IPS-18a (cell line): ENCODE measurements at regions not wholly inside any gene's neighbourhood (a gene's known extent, or its start where the extent isn't known, plus 50 kb on each side); places are given as distances from the start of the nearest gene placed in this dataset.
"Not testable (repeated sequence)": the region's sequence is repeated elsewhere in the genome, so short reads cannot be mapped to it uniquely, and the experiment has no call there.

Experiments
- H3K27ac ChIP-seq: one replicate; pipeline ENCODE4 v1.5.1; 2013; ENCODE audit warnings: low read length
- H3K27me3 ChIP-seq: one replicate; pipeline ENCODE4 v1.6.1; 2013; ENCODE audit warnings: mild to moderate bottlenecking, low read length; ENCODE audit not compliant: control insufficient read depth, insufficient read depth
- H3K36me3 ChIP-seq: one replicate; pipeline ENCODE4 v1.6.1; 2013; ENCODE audit warnings: low read depth, low read length; ENCODE audit not compliant: control insufficient read depth
- H3K4me1 ChIP-seq: one replicate; pipeline ENCODE4 v1.6.1; 2013; ENCODE audit warnings: low read depth, low read length; ENCODE audit not compliant: control insufficient read depth
- H3K4me3 ChIP-seq: one replicate; pipeline ENCODE4 v1.5.1; 2013; ENCODE audit warnings: low read length
- H3K9ac ChIP-seq: one replicate; pipeline ENCODE4 v1.6.1; 2013; ENCODE audit warnings: mild to moderate bottlenecking, low read length, moderate library complexity
- H3K9me3 ChIP-seq: one replicate; pipeline ENCODE4 v1.6.1; 2013; ENCODE audit warnings: low read depth, low read length; ENCODE audit not compliant: control insufficient read depth

DNA sequence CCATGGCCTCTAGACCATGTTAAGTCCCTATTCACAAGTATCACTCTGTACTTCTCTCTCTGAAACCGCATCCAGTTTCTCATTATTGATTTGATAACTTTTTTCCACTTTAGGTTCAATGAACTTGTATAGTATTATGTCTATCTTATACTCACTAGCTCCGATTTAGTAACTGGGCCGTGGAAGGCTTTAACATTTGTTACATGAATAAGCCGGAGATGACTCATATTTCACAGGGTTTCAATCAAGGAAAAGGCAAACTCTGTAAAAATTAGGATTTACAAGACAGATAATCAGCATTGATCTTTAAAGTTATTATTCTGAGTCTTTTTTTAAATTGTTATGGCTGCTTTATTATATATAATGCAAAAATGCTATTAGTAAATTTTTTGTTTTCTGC is 662.2 kb upstream of the CNTN5 start:
- peaks cover under 1% of the 10 kb centered on the region for H3K9me3 ChIP-seq
- no peaks in the 10 kb centered on the region for H3K4me1 ChIP-seq
- H3K27ac ChIP-seq, result no peak overlapping the region
- H3K4me3 ChIP-seq, result no peak overlapping the region
- no peaks in the 10 kb centered on the region for H3K36me3 ChIP-seq
- no peaks in the 10 kb centered on the region for H3K27me3 ChIP-seq
- no peak overlapping the region for H3K9ac ChIP-seq

DNA sequence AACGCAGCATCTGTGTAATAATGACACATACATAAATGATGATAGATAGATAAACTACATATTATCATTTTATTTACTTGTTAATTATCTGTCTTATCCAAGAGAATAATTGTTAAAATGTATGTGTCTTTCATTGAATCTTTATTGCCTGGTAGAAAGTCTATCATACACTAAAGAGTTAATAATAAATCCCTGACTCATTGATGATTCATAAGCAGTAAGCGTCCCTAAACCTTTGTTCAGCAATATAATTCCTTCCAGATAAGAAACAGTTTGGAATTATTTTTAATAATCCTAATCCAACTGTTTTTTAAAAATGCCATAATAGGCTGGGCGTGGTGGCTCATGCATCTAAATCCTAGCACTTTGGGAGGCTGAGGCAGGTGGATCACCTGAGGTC is 655.6 kb upstream of the CNTN5 start:
- no peaks in the 10 kb centered on the region for H3K27me3 ChIP-seq
- H3K4me1 ChIP-seq, result no peaks in the 10 kb centered on the region
- H3K9ac ChIP-seq, result no peak overlapping the region
- H3K27ac ChIP-seq, result no peak overlapping the region
- no peaks in the 10 kb centered on the region for H3K9me3 ChIP-seq
- no peak overlapping the region for H3K4me3 ChIP-seq
- H3K36me3 ChIP-seq, result no peaks in the 10 kb centered on the region

DNA sequence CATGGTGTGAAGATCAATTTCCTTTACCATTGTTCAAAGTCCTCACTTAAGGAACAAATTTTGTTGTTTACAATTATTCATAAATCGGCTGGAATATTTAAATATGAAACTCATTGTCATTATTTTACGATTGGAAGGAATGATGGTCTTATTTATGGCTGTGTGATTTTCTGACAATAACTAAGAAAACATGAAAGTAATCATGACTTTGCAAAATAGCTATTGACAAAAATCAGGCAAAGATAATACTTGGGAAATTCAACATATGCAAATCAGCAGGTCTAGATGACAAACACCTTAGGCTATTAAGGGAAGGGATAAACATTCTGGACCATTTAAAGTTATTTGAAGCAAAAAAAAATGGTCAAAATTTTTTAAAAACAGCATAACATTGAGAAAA is 654.8 kb upstream of the CNTN5 start:
- H3K9me3 ChIP-seq, result no peaks in the 10 kb centered on the region

DNA sequence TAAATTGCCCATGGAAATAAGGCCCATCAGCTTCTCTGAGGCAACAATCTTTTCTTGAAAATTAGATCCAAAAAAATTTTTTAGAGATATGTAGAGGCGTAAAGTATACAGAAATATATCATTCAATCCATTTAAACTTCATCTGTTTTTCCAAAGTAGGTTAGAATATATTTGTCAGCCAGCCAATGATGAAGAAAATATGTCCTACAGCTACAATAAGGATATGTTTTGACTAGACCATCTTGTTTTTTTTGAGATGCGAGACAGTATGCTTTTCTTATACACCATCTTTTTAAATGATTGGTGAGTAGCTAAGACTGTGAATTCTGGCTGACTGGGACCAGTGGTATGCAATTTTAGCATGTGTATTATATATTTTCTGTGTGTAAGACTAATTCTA is 630.4 kb upstream of the CNTN5 start:
- Histone ChIP-seq H3K9me3 (no peaks in the 10 kb centered on the region), H3K27me3 (no peaks in the 10 kb centered on the region)

More for the DNA sequence above, 654.8 kb upstream of the CNTN5 start:
- Histone ChIP-seq H3K4me1 (no peaks in the 10 kb centered on the region), H3K9ac (no peak overlapping the region), H3K36me3 (no peaks in the 10 kb centered on the region), H3K27me3 (no peaks in the 10 kb centered on the region), H3K4me3 (no peak overlapping the region), H3K27ac (no peak overlapping the region)

DNA sequence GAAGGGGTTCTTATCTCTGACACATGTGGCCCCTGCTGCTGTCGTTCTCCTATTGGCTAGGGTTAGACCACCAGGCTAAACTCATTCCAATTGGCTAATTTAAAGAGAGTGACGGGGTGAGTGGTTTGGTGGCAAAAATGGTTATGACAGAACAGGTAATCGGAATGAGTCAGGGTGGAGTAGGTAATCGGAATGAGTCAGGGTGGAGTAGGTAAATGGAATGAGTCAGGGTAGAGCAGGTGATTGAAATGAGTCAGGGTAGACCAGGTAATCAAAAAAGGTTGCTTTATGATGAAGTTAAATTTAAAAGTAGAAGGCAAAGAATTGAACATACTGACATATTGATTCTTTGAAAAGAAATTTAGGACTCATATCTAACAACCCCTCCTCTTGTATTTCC is 626.2 kb upstream of the CNTN5 start:
- H3K4me3 ChIP-seq, H3K27ac ChIP-seq, H3K36me3 ChIP-seq, H3K9me3 ChIP-seq, H3K27me3 ChIP-seq, H3K9ac ChIP-seq, H3K4me1 ChIP-seq: not testable (repeated sequence)

More for the DNA sequence above, 630.4 kb upstream of the CNTN5 start:
- Histone ChIP-seq H3K4me3 (no peak overlapping the region), H3K9ac (no peak overlapping the region), H3K27ac (no peak overlapping the region), H3K36me3 (no peaks in the 10 kb centered on the region), H3K4me1 (no peaks in the 10 kb centered on the region)

DNA sequence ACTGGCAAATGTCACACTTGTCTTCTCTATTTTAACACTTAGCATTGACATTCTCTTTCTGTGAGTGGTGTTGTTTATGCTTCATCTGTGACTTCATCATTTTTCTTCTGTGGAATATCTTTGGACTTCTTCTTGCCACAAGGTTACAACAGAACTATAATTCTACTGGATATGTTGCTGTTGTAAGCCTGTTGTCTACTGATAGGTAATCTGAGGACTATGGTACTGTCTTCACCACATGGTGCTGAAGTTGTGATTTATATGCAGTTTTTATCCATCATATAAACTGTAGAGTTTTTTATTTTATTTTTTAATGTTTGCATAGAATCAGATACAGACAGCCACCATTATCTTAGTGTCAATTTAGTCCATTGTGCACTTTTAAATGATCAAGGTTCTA is 622.2 kb upstream of the CNTN5 start:
- no peaks in the 10 kb centered on the region for H3K4me1 ChIP-seq
- H3K9ac ChIP-seq, result no peak overlapping the region
- H3K27me3 ChIP-seq, result no peaks in the 10 kb centered on the region
- H3K27ac ChIP-seq, result no peak overlapping the region
- H3K36me3 ChIP-seq, result no peaks in the 10 kb centered on the region
- no peaks in the 10 kb centered on the region for H3K9me3 ChIP-seq
- no peak overlapping the region for H3K4me3 ChIP-seq

DNA sequence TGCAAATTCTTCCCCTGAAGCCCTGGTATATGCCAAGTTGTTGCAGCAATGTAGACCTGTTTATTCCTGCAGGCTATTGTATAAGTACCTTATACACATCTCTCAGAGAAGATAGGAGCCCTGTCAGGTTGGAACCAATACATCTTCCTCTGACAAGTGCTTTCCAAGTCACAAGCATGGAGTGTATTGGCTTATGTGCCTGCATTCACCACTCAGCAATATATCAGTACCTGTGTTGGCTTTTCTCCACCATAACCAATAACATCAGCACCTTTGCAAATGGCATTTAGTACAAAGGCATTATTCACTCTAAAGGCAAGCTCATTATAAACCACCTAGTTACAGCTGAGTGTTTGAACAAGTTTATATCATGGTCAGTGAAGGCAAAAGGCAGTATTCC is 611.7 kb upstream of the CNTN5 start:
- no peaks in the 10 kb centered on the region for H3K9me3 ChIP-seq
- no peak overlapping the region for H3K9ac ChIP-seq

DNA sequence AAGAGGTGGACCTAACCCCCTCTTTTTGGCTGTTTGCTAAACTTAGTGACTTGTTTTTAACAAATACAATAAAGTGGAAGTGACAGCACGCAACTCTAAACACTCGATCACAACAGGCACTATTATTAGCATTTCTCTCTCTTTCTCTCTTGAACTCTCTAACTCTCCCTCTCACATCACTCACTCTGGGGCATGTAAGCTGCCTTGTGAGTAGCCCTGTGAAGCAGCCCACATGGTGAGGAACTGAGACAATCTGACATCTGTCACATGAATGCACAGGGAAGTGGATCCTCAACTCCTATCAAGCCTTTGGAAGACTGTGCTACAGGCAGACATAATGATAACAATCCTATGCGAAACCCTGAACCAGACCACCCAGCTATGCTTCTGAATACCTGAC is 609.0 kb upstream of the CNTN5 start:
- Histone ChIP-seq H3K4me3 (no peak overlapping the region), H3K4me1 (no peaks in the 10 kb centered on the region), H3K9me3 (no peaks in the 10 kb centered on the region), H3K36me3 (no peaks in the 10 kb centered on the region), H3K27me3 (no peaks in the 10 kb centered on the region), H3K9ac (no peak overlapping the region), H3K27ac (no peak overlapping the region)

More for the DNA sequence above, 611.7 kb upstream of the CNTN5 start:
- Histone ChIP-seq H3K4me3 (no peak overlapping the region), H3K27ac (no peak overlapping the region), H3K27me3 (no peaks in the 10 kb centered on the region), H3K4me1 (no peaks in the 10 kb centered on the region), H3K36me3 (no peaks in the 10 kb centered on the region)

DNA sequence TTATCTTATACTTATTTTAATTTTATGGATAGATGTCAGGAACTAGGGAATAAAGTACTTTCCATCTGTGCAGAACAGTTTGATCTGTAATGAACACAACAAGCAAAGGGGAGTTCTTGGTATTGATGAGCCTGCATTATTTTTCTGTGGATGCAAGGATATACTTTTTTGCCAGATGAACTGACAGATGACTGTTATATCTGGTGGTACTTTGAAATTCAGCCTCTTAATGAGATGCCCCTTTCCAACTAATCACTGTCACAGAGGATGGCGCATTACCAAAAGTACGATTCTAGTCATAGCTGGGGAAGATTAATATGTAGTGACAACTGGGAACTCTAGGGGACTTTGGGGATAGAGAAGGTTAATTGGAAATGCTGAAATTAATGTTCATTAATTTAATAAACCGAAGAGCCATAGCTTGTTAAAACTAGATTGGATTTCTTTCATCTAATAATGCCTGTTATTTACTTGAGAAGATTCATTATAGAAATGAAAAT is 603.4 kb upstream of the CNTN5 start:
- Histone ChIP-seq H3K36me3 (no peaks in the 10 kb centered on the region), H3K9ac (no peak overlapping the region), H3K27ac (no peak overlapping the region), H3K4me3 (no peak overlapping the region), H3K4me1 (no peaks in the 10 kb centered on the region), H3K9me3 (peaks cover 3% of the 10 kb centered on the region), H3K27me3 (no peaks in the 10 kb centered on the region)

DNA sequence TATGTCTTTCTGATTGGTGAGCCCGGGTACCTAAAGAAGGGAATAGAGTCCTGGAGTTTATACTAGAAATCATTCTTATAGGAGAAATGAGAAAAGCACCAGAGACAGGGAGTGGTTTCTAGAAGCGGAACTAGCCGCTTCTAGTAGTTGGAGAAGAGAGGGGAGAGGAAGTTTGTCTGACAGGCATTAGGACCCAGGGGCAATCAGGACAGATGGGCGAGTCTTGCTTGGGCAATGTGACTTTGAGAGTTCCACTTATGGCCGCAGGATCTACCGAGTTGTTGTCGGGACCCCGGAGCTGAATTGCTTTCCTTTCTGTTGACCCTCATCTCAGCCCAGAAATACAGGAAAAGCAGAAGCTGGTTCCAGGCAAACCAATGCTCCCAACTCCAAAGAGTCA is 596.8 kb upstream of the CNTN5 start:
- Histone ChIP-seq H3K4me1 (no peaks in the 10 kb centered on the region), H3K9me3 (peaks cover 6% of the 10 kb centered on the region), H3K27me3 (no peaks in the 10 kb centered on the region), H3K9ac (no peak overlapping the region), H3K36me3 (no peaks in the 10 kb centered on the region), H3K4me3 (no peak overlapping the region), H3K27ac (no peak overlapping the region)

DNA sequence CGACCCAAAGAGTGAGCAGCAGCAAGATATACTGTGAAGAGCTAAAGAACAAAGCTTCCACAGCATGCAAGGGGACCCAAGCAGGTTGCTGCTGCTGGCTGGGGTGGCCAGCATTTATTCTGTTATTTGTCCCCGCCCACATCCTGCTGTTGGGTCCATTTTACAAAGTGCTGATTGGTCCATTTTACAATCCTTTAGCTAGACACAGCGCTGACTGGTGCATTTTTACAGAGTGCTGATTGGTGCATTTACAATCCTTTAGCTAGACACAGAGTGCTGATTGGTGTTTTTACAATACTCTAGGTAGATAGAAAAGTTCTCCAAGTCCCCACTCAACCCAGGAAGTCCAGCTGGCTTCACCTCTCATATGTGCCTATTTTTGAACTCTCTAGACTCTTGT is 596.0 kb upstream of the CNTN5 start:
- not testable (repeated sequence) for H3K9ac ChIP-seq, H3K27me3 ChIP-seq, H3K4me3 ChIP-seq, H3K36me3 ChIP-seq, H3K27ac ChIP-seq, H3K4me1 ChIP-seq, H3K9me3 ChIP-seq

DNA sequence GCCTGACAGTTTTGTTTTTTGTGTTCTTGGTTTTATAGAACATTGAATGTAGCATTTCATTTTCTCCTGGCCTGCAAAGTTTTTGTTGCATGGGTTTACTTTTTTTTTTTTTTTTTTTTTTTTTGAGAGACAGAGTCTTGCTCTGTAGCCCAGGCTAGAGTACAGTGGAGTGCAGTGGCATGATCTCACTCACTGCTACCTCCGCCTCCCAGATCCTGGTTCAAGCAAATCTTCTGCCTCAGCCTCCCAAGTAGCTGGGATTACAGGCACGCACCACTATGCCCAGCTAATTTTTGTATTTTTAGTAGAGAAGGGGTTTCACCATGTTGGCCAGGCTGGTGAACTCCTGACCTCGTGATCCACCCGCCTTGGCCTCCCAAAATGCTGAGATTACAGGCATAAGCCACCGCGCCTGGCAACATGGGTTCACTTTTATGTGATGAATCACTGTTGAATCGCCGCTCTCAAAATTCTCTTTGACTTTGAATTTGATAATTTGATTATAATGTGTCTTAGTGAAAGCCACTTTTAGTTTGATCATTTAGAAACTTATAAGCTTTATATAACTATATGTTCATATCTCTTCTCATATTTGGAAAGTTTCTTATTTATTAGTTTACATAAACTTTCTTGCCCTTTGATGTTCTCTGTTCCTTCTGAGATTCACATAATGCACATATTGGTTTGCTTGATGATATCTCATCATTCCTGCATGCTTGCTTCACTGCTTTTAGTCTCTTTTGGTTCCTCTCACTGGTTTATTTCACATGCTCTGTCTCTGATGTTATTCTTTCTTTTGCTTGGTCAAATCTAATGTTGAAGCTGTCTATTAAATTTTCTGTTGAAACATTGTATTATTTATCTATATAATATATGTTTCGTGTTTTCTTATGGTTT is 589.0 kb upstream of the CNTN5 start:
- Histone ChIP-seq H3K27me3 (no peaks in the 10 kb centered on the region), H3K4me3 (no peak overlapping the region), H3K27ac (no peak overlapping the region), H3K9me3 (peaks cover 4% of the 10 kb centered on the region), H3K4me1 (no peaks in the 10 kb centered on the region), H3K36me3 (no peaks in the 10 kb centered on the region), H3K9ac (no peak overlapping the region)
